Keratinocyte (primary cell): ENCODE measurements at regions not wholly inside any gene's neighbourhood (a gene's known extent, or its start where the extent isn't known, plus 50 kb on each side); places are given as distances from the start of the nearest gene placed in this dataset.

ENCODE experiments used
- DNase-seq: peaks from one replicate; pipeline ENCODE4 v3.0.0-alpha.2; 2011; ENCODE audit warnings: low read depth, missing footprints, low spot score
- FAIRE-seq: peaks from 2 replicates; lab custom pipeline; 2011; peaks lifted over from hg19 to GRCh38; lab: Jason Lieb, UNC
- H2AFZ ChIP-seq: 2 replicates; pipeline ENCODE4 v1.6.0; 2012; ENCODE audit warnings: low read length, control low read depth, inconsistent platforms; ENCODE audit not compliant: control insufficient read depth
- H3K27ac ChIP-seq: 2 replicates; pipeline ENCODE4 v1.5.1; 2011; ENCODE audit warnings: low read length; ENCODE audit not compliant: control insufficient read depth, insufficient read depth
- H3K27me3 ChIP-seq: 3 replicates; pipeline ENCODE4 v1.6.0; 2011; ENCODE audit warnings: low read length; ENCODE audit not compliant: control insufficient read depth, insufficient read depth; ENCODE audit errors: extremely low read depth
- H3K36me3 ChIP-seq, 2 experiments: 2 replicates in 1 of 2; 3 replicates in 1 of 2; pipeline ENCODE4 v1.5.1; 2011; ENCODE audit warnings: low read length in 2 of 2, mild to moderate bottlenecking in 1 of 2; ENCODE audit not compliant: control insufficient read depth in 2 of 2, insufficient read depth in 2 of 2; ENCODE audit errors: extremely low read depth in 1 of 2
- H3K4me1 ChIP-seq: 3 replicates; pipeline ENCODE4 v1.5.1; 2011; ENCODE audit warnings: low read length; ENCODE audit not compliant: control insufficient read depth, insufficient read depth; ENCODE audit errors: extremely low read depth
- H3K4me2 ChIP-seq: 3 replicates; pipeline ENCODE4 v1.6.0; 2011; ENCODE audit warnings: low read depth, low read length; ENCODE audit not compliant: control insufficient read depth, insufficient read depth; ENCODE audit errors: extremely low read depth
- H3K4me3 ChIP-seq, 3 experiments: fragments of 200-600 bp in 1 of 3; sonication (generic) in 1 of 3; 2 replicates in 2 of 3; 3 replicates in 1 of 3; pipeline ENCODE4 v1.5.1; 2011 to 2016; ENCODE audit warnings: low read length in 3 of 3, mild to moderate bottlenecking in 3 of 3, control low read depth in 2 of 3, inconsistent platforms in 1 of 3, low read depth in 1 of 3, mixed read lengths in 1 of 3, mixed run types in 1 of 3, moderate library complexity in 1 of 3; ENCODE audit not compliant: control insufficient read depth in 2 of 3, insufficient read depth in 2 of 3; ENCODE audit errors: extremely low read depth in 1 of 3
- H3K79me2 ChIP-seq: 2 replicates; pipeline ENCODE4 v1.6.0; 2012; ENCODE audit warnings: low read length; ENCODE audit not compliant: control insufficient read depth, insufficient read depth
- H3K9ac ChIP-seq: 3 replicates; pipeline ENCODE4 v1.6.0; 2011; ENCODE audit warnings: low read length; ENCODE audit not compliant: control insufficient read depth, insufficient read depth; ENCODE audit errors: extremely low read depth
- H3K9me1 ChIP-seq: 3 replicates; pipeline ENCODE4 v1.6.0; 2011; ENCODE audit warnings: low read length; ENCODE audit not compliant: control insufficient read depth, insufficient read depth; ENCODE audit errors: extremely low read depth
- H3K9me3 ChIP-seq: 2 replicates; pipeline ENCODE4 v1.5.1; 2012; ENCODE audit warnings: low read depth, low read length; ENCODE audit not compliant: control insufficient read depth
- H4K20me1 ChIP-seq: 3 replicates; pipeline ENCODE4 v1.6.0; 2011; ENCODE audit warnings: low read length; ENCODE audit not compliant: control insufficient read depth, insufficient read depth; ENCODE audit errors: extremely low read depth
- CTCF ChIP-seq, 3 experiments: IDR thresholded peaks in 1 of 3; conservative IDR thresholded peaks in 1 of 3; optimal IDR thresholded peaks in 1 of 3; 2 replicates in 2 of 3; 3 replicates in 1 of 3; pipeline versions ENCODE3 to v1.5.1; 2011; ENCODE audit warnings: low read length in 3 of 3, mild to moderate bottlenecking in 3 of 3, moderate library complexity in 2 of 3, control low read depth in 1 of 3, inconsistent platforms in 1 of 3; ENCODE audit not compliant: insufficient read depth in 2 of 3; ENCODE audit errors: extremely low read depth in 1 of 3
- EZH2 ChIP-seq: IDR thresholded peaks from one replicate; pipeline ENCODE4 v1.6.1; 2012; ENCODE audit warnings: inconsistent platforms, mild to moderate bottlenecking, low read length, moderate library complexity
- dilution Hi-C: fragments of 300-500 bp; cut with MboI; formaldehyde crosslinking; loops from one replicate; pipeline ENCODE4 v1.7.0; 2020; ENCODE audit warnings: low sequenced_read_pairs; ENCODE audit not compliant: extremely low pct_ligation_motif_present

GRCh38 chr12:69065775-69066174, 132.8 kb upstream of the CPM start:
- no peaks in the 10 kb centered on the region for H3K9me1 ChIP-seq
- H3K27ac ChIP-seq, result no peak overlapping the region
- H3K4me1 ChIP-seq, result peaks cover 18% of the 10 kb centered on the region
- no peak overlapping the region for H3K4me3 ChIP-seq
- no peaks in the 10 kb centered on the region for H3K9me3 ChIP-seq
- FAIRE-seq (no peak), DNase-seq (no peak)
- H3K79me2 ChIP-seq, result no peaks in the 10 kb centered on the region
- no peaks in the 10 kb centered on the region for H3K36me3 ChIP-seq
- no peak overlapping the region for H3K4me2 ChIP-seq
- H2AFZ ChIP-seq, result no peak overlapping the region
- H3K9ac ChIP-seq, result no peak overlapping the region
- H3K27me3 ChIP-seq, result no peaks in the 10 kb centered on the region
- dilution Hi-C loops, result no loop called here
- TF ChIP-seq EZH2 (no peak), CTCF (optimal IDR thresholded peaks at IDR 0.05 in 1 of 3, IDR thresholded peaks at IDR 0.05 in 1 of 3, conservative IDR thresholded peaks at IDR 0.05 in 1 of 3; ENCODE audit: extremely low read depth in 1 of 3, insufficient read depth in 2 of 3, low read length in 3 of 3) (no peak)
- H4K20me1 ChIP-seq, result no peaks in the 10 kb centered on the region

GRCh38 chr12:69066492-69067373, 133.8 kb upstream of the CPM start:
- no peaks in the 10 kb centered on the region for H3K9me1 ChIP-seq
- H3K27me3 ChIP-seq, result no peaks in the 10 kb centered on the region
- no peaks in the 10 kb centered on the region for H3K79me2 ChIP-seq
- H3K9ac ChIP-seq, result no peak overlapping the region
- H3K4me3 ChIP-seq, result no peak overlapping the region
- no peaks in the 10 kb centered on the region for H3K36me3 ChIP-seq
- H4K20me1 ChIP-seq, result no peaks in the 10 kb centered on the region
- peaks cover 18% of the 10 kb centered on the region for H3K4me1 ChIP-seq
- DNase-seq, result no peak
- no peak for FAIRE-seq
- dilution Hi-C loops, result no loop called here
- H2AFZ ChIP-seq, result no peak overlapping the region
- no peak overlapping the region for H3K27ac ChIP-seq
- no peaks in the 10 kb centered on the region for H3K9me3 ChIP-seq
- TF ChIP-seq CTCF (optimal IDR thresholded peaks at IDR 0.05 in 1 of 3, IDR thresholded peaks at IDR 0.05 in 1 of 3, conservative IDR thresholded peaks at IDR 0.05 in 1 of 3; ENCODE audit: extremely low read depth in 1 of 3, insufficient read depth in 2 of 3, low read length in 3 of 3) (no peak), EZH2 (no peak)
- no peak overlapping the region for H3K4me2 ChIP-seq
